IMR-90 (cell line): ENCODE measurements at regions not wholly inside any gene's neighbourhood (a gene's known extent, or its start where the extent isn't known, plus 50 kb on each side); places are given as distances from the start of the nearest gene placed in this dataset.

ENCODE experiments used
- ATAC-seq: fragments of 200-7000 bp; cut with Tn5 transposase; 2 replicates; pipeline ENCODE4 v1.9.1; 2020; ENCODE audit warnings: low read depth, mild to moderate bottlenecking, moderate library complexity
- BruUV-seq: library from RNA; stranded (reverse); fragments of 400-500 nt; replicated peaks from 2 replicates; lab custom pipeline; 2021; lab: Mats Ljungman, UMichigan
- CTCF ChIA-PET: fragments of 300-600 bp; formaldehyde crosslinking; extraction: SDS; loops from one replicate; lab custom pipeline; 2021; ENCODE audit warnings: antibody characterized with exemption; lab: Yijun Ruan, JAX
- POLR2A ChIA-PET: fragments of 300-600 bp; sonication (Branson Sonifier 250); formaldehyde crosslinking; loops from one replicate; lab custom pipeline; 2022; ENCODE audit warnings: antibody characterized with exemption; ENCODE audit not compliant: unreplicated experiment; lab: Charles Lee
- DNase-seq: peaks from one replicate; pipeline ENCODE4 v3.0.0; 2013
- H2AFZ ChIP-seq: replicated peaks from 2 replicates; pipeline ENCODE3; 2013; ENCODE audit warnings: low read length, mild to moderate bottlenecking; ENCODE audit not compliant: poor library complexity
- H2AK5ac ChIP-seq: 2 replicates; pipeline ENCODE4 v1.6.1; 2013; ENCODE audit warnings: low read depth, low read length, inconsistent platforms
- H2AK9ac ChIP-seq: replicated peaks from 2 replicates; pipeline ENCODE3; 2013; ENCODE audit warnings: mild to moderate bottlenecking, low read depth, low read length, moderate library complexity; ENCODE audit not compliant: poor library complexity
- H2BK120ac ChIP-seq: 2 replicates; pipeline ENCODE4 v1.6.1; 2013; ENCODE audit warnings: low read depth, low read length, inconsistent platforms
- H2BK15ac ChIP-seq: 3 replicates; pipeline ENCODE4 v1.6.1; 2013; ENCODE audit warnings: low read depth, low read length, inconsistent platforms
- H2BK20ac ChIP-seq: 2 replicates; pipeline ENCODE4 v1.6.1; 2013; ENCODE audit warnings: low read depth, mild to moderate bottlenecking, inconsistent platforms, low read length, moderate library complexity
- H2BK5ac ChIP-seq: 2 replicates; pipeline ENCODE4 v1.6.1; 2013; ENCODE audit warnings: mild to moderate bottlenecking, low read depth, low read length, inconsistent platforms; ENCODE audit not compliant: poor library complexity, severe bottlenecking
- H3K14ac ChIP-seq: replicated peaks from 2 replicates; pipeline ENCODE4 v1.6.1; 2013; ENCODE audit warnings: low read depth, low read length, inconsistent platforms
- H3K18ac ChIP-seq: 2 replicates; pipeline ENCODE4 v1.6.1; 2013; ENCODE audit warnings: low read depth, low read length, control low read depth
- H3K23ac ChIP-seq: 2 replicates; pipeline ENCODE4 v1.6.1; 2013; ENCODE audit warnings: low read depth, low read length, inconsistent platforms
- H3K27ac ChIP-seq: 2 replicates; pipeline ENCODE4 v1.5.1; 2013; ENCODE audit warnings: mild to moderate bottlenecking, control low read depth, low read length; ENCODE audit not compliant: insufficient read depth
- H3K27me3 ChIP-seq: 2 replicates; pipeline ENCODE4 v1.6.1; 2013; ENCODE audit warnings: low read length; ENCODE audit not compliant: control insufficient read depth, insufficient read depth
- H3K36me3 ChIP-seq: 2 replicates; pipeline ENCODE4 v1.6.1; 2013; ENCODE audit warnings: low read length, mixed read lengths; ENCODE audit not compliant: control insufficient read depth, insufficient read depth
- H3K4ac ChIP-seq: 2 replicates; pipeline ENCODE4 v1.6.1; 2013; ENCODE audit warnings: low read depth, low read length, inconsistent platforms
- H3K4me1 ChIP-seq: 2 replicates; pipeline ENCODE4 v1.6.1; 2013; ENCODE audit warnings: low read length, mixed read lengths; ENCODE audit not compliant: control insufficient read depth, insufficient read depth
- H3K4me2 ChIP-seq: 2 replicates; pipeline ENCODE4 v1.6.1; 2013; ENCODE audit warnings: low read depth, mild to moderate bottlenecking, control low read depth, low read length, moderate library complexity
- H3K4me3 ChIP-seq: 2 replicates; pipeline ENCODE4 v1.5.1; 2013; ENCODE audit warnings: low read depth, mild to moderate bottlenecking, control low read depth, low read length, moderate library complexity; ENCODE audit not compliant: insufficient read depth
- H3K56ac ChIP-seq: 2 replicates; pipeline ENCODE4 v1.6.1; 2013; ENCODE audit warnings: low read length, inconsistent platforms; ENCODE audit not compliant: insufficient read depth; ENCODE audit errors: extremely low read depth
- H3K79me1 ChIP-seq, 2 experiments: 2 replicates each; pipeline ENCODE4 v1.6.1; 2013; ENCODE audit warnings: low read length in 2 of 2, inconsistent platforms in 1 of 2, low read depth in 1 of 2
- H3K9ac ChIP-seq: 2 replicates; pipeline ENCODE4 v1.6.1; 2013; ENCODE audit warnings: low read depth, low read length, control low read depth
- H3K9me1 ChIP-seq: 2 replicates; pipeline ENCODE4 v1.6.1; 2013; ENCODE audit warnings: low read length, inconsistent platforms; ENCODE audit not compliant: insufficient read depth
- H3K9me3 ChIP-seq: 2 replicates; pipeline ENCODE4 v1.6.1; 2013; ENCODE audit warnings: low read length; ENCODE audit not compliant: control insufficient read depth, insufficient read depth
- H4K20me1 ChIP-seq: 2 replicates; pipeline ENCODE4 v1.6.1; 2013; ENCODE audit warnings: low read length, inconsistent platforms; ENCODE audit not compliant: insufficient read depth
- H4K5ac ChIP-seq: 2 replicates; pipeline ENCODE4 v1.6.1; 2013; ENCODE audit warnings: mild to moderate bottlenecking, low read depth, low read length, control low read depth
- H4K8ac ChIP-seq, 2 experiments: 2 replicates each; pipeline ENCODE4 v1.6.1; 2013; ENCODE audit warnings: low read depth in 2 of 2, low read length in 2 of 2, control low read depth in 1 of 2, inconsistent platforms in 1 of 2
- H4K91ac ChIP-seq: 2 replicates; pipeline ENCODE4 v1.6.1; 2013; ENCODE audit warnings: low read depth, low read length, inconsistent platforms; ENCODE audit not compliant: insufficient read depth
- FOS ChIP-seq: fragments of 150-350 bp; IDR thresholded peaks from 2 replicates; pipeline ENCODE4 v1.6.1; 2016; ENCODE audit warnings: low read depth, low read length
- MAFK ChIP-seq: IDR thresholded peaks from 2 replicates; pipeline ENCODE4 v1.6.1; 2012; ENCODE audit warnings: low read depth, low read length, improper control_type of control experiment
- RAD21 ChIP-seq: IDR thresholded peaks from 2 replicates; pipeline ENCODE4 v1.6.1; 2012; ENCODE audit warnings: low read length, improper control_type of control experiment
- RCOR1 ChIP-seq: IDR thresholded peaks from 2 replicates; pipeline ENCODE4 v1.6.1; 2012; ENCODE audit warnings: mild to moderate bottlenecking, low read length, improper control_type of control experiment; ENCODE audit not compliant: insufficient replicate concordance
- WGBS, 2 experiments: methylation state at CpG; one replicate each; pipeline versions ENCODE4 v1.1.5 to v1.1.7; 2013; ENCODE audit warnings: missing lambda C conversion rate in 2 of 2; ENCODE audit not compliant: insufficient read length in 1 of 2; ENCODE audit errors: extremely low coverage in 2 of 2; 5-methylcytosine and 5-hydroxymethylcytosine counted together
- dilution Hi-C: fragments of 300-500 bp; cut with HindIII; formaldehyde crosslinking; loops from one replicate; pipeline ENCODE4 v1.14.3; 2018; ENCODE audit warnings: low sequenced_read_pairs; ENCODE audit not compliant: unreplicated experiment
- in situ Hi-C: fragments of 300-500 bp; cut with MboI; formaldehyde crosslinking; loops from 3 replicates; pipeline ENCODE4 v1.14.3; 2019; ENCODE audit warnings: low sequenced_read_pairs, inconsistent platforms, mixed read lengths
- intact Hi-C: fragments of 100-400 bp; cut with micrococcal nuclease; formaldehyde crosslinking; loops from 2 replicates; pipeline ENCODE4 v1.10.0; 2022
- TF ChIP-seq, protein P1 (sequence below): conservative IDR thresholded peaks from 2 replicates; pipeline ENCODE4 v1.5.1; 2012; ENCODE audit warnings: mild to moderate bottlenecking, low read depth, low read length, improper control_type of control experiment

DNA sequence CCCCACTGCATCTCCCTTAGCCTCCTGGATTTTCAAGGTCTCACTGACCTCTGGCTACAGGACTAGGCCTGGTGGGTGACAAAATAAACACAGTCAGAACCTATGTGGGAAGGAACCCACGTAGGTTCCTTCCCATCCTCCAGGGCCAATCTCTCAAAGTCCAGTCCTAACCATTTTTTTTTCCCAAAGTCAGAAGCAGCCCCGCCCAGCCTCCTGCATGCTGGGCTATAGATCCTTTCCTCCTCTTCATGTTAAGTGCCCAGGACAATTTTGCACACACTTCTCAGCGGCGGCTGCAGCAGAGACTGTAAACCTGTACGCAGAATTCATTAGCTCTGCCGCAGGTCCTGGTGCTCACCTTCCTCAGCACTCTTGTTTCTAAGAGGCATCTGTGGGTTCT is 285.8 kb downstream of the NPIPA8 start:
- no peak for TF ChIP-seq MAFK
- TF ChIP-seq RAD21 = no peak
- no peak for TF ChIP-seq RCOR1
- no peak for TF ChIP-seq FOS
- TF ChIP-seq, protein P1, sequence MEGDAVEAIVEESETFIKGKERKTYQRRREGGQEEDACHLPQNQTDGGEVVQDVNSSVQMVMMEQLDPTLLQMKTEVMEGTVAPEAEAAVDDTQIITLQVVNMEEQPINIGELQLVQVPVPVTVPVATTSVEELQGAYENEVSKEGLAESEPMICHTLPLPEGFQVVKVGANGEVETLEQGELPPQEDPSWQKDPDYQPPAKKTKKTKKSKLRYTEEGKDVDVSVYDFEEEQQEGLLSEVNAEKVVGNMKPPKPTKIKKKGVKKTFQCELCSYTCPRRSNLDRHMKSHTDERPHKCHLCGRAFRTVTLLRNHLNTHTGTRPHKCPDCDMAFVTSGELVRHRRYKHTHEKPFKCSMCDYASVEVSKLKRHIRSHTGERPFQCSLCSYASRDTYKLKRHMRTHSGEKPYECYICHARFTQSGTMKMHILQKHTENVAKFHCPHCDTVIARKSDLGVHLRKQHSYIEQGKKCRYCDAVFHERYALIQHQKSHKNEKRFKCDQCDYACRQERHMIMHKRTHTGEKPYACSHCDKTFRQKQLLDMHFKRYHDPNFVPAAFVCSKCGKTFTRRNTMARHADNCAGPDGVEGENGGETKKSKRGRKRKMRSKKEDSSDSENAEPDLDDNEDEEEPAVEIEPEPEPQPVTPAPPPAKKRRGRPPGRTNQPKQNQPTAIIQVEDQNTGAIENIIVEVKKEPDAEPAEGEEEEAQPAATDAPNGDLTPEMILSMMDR = no peak
- H2BK5ac ChIP-seq = no peak overlapping the region
- H3K4me1 ChIP-seq = no peaks in the 10 kb centered on the region
- no peak overlapping the region for H3K4me3 ChIP-seq
- H3K4me2 ChIP-seq = no peak overlapping the region
- DNase-seq = no peak
- H2BK15ac ChIP-seq = no peak overlapping the region
- H2AK5ac ChIP-seq = no peak overlapping the region
- H3K9ac ChIP-seq = no peak overlapping the region
- WGBS, 2 experiments = 11% methylated on average over 2 of the region's 6 CpGs; no CpG with 5 or more reads in 1 of the 2 experiments
- intact Hi-C loops = no loop called here
- H4K8ac ChIP-seq = no peak overlapping the region
- ChIA-PET POLR2A (no interaction called here), CTCF (no interaction called here)
- H2BK20ac ChIP-seq = no peak overlapping the region
- no peak overlapping the region for H3K4ac ChIP-seq
- H2AK9ac ChIP-seq = no peak overlapping the region
- no peak overlapping the region for H3K23ac ChIP-seq
- H4K20me1 ChIP-seq = no peaks in the 10 kb centered on the region
- H3K9me3 ChIP-seq = peaks cover 11% of the 10 kb centered on the region
- no peak overlapping the region for H3K27ac ChIP-seq
- no peak overlapping the region for H4K91ac ChIP-seq
- H3K56ac ChIP-seq = no peak overlapping the region
- no peak overlapping the region for H4K5ac ChIP-seq
- no peaks in the 10 kb centered on the region for H3K36me3 ChIP-seq
- no peaks in the 10 kb centered on the region for H3K27me3 ChIP-seq
- ATAC-seq = no peak
- no peak overlapping the region for H2BK120ac ChIP-seq
- BruUV-seq = no TSS peak
- in situ Hi-C loops = no loop called here
- no peak overlapping the region for H3K18ac ChIP-seq
- no peak overlapping the region for H2AFZ ChIP-seq
- no peaks in the 10 kb centered on the region for H3K79me1 ChIP-seq
- dilution Hi-C loops = no loop called here
- H3K9me1 ChIP-seq = no peaks in the 10 kb centered on the region
- no peak overlapping the region for H3K14ac ChIP-seq
